Inflammatory macrophage treated with lipopolysaccharide for 4 hours (primary cell): ENCODE measurements at regions not wholly inside any gene's neighbourhood (a gene's known extent, or its start where the extent isn't known, plus 50 kb on each side); places are given as distances from the start of the nearest gene placed in this dataset.

Experiments
- DNase-seq: peaks from one replicate; pipeline ENCODE4 v3.0.0-alpha.2; 2020

DNA sequence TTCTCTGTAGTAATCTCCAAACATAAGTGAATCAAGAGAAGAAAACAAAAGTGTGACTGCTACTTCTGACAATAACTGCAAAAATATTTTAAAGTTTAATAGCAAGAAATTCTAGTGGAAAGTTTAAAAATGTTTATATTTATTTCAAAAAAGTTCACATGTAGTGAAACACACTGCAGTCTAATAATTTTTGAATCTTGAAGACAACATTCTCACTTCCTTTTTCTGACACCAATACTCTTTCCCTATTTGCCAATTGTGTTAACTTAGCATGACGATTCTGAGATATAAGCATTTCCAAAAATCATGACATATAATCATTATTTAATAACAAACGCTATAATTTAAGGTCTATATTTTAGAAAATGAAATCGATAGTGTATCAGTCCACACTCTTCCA lies 429.1 kb upstream of the PKDCC start:
- DNase-seq = peak; percentile 2

DNA sequence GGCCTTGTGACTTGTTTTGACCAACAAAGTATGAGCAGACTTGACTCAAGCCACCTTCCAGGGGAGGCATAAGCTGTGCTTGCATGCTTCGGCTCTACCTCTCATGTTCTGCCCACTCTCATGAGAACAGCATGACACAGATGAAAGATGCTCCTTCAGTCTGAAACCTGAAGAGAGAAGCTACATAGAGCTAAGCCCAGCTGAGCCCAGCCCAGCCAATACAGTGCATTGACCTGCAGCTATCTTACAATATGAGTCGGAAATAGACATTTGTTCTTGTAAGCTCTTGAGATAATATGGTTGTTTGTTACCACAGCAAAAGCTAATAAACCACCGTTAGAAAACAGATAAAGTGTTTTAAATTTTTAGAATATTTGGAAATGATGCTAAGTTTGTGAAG lies 426.7 kb upstream of the PKDCC start:
- DNase-seq = no peak

DNA sequence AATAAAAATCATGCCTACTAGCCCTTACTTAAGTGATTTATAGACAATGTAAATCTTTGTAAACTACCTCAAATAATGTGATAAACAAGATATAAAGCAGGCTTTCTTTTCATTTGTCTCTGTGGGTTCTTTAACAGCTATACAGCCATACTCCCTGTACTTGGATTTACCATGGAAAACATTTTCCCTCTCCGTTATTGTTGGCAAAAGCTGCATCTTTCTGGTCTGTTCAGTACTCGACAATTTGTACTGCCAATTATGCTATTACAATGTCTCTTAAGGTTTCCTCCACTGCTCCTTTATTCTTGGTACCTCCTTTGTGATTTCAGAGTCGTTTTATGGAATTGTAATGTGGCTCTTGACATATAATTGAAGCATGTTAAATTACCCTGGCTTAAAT lies 426.3 kb upstream of the PKDCC start:
- no peak for DNase-seq

DNA sequence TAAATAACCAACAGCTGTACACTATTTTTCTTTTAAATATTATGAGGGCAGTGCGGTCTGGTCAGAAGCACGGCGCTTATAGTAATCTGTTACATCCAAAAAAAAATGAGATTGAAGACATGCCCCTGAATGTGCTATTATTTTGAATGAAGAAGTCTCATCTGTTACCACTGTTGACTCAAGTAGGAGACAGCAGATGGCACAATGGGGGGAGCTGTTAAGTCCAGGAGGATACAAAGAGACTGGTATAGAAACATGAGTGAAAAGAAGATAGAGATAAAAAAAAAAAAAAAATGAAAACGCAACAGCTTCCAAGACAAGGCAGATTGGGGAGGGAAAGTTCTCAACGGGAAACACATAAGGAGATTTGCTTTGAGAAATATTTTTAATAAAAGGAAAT lies 425.5 kb upstream of the PKDCC start:
- DNase-seq = no peak

DNA sequence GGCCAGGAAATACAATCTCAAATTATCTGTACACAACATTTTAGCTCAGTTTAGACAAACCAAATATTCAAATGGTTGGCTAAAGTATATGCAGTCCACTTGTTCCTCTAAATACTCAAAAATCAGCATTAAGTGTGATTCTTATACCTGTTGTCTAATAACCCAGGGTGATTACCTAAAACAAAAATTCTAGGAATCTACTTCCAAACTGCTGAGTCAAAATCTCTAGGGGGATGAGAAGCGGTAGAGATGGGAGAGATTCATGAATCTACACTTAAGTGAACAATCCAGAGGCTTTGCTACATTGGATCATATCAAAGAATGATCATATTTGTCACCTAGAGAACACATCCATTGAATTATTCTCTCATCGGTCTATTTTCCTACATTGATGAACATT lies 420.9 kb upstream of the PKDCC start:
- no peak for DNase-seq

DNA sequence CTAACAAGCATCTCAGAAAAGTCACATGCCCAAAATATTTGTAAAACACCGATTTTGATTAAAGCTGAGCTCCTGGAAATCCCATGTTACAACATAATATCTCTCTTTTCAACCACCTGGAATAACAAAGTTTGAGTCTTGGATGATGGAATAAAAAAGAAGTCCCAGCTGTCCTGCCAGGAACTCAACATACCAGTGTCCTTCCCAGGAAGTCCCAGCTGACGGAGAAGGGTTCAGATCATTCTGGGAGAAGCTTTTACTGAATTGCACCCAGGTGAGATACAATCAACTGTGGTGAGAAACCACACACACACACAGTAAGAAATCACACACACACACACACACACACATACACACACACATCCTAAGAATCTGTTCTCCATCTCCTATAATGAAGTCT lies 413.1 kb upstream of the PKDCC start:
- no peak for DNase-seq

DNA sequence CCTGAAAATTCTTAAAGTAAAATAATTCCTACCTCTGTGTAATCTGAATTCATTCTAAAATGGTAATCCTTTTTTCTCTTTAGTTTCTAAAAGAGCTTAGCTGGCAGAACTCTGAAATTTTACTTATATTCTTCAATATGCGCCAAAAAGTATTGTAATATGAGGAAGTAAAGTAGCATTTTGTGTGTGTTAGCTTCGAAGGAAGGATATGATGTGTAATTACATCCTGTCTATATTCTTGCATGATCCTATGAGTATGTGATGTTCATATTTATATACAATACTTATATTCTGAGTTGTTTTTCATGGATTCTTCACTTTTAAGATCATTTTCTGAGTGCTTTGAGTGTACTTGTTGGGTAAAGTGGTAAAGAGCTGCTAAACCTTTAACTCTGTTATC lies 402.9 kb upstream of the PKDCC start:
- no peak for DNase-seq

DNA sequence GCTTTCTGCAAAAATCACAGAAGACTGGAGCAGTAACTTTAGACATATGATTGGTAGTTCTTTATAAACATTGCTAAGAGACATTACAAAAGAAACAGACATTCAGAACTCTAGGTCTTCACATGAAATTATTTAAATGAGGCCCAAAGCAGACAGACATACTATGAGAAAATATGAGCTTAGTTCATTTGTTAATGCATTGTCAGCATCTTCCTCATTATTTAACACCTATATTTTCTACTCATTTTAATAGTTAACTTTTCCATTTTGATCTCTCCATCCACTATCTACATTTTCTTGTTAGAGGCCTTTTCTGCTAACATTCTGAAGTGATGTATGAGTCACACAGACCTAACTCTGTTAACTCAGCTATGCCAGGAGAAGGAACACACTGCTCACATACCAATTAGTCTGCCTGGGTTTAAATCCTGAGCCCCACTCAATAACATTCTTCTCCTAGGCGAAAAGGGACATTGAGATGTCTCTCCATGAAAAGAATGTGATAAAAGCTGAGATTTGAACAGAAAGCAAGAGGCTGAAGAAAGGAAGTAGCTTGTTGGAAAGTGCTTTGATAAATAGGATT lies 400.3 kb upstream of the PKDCC start:
- no peak for DNase-seq

DNA sequence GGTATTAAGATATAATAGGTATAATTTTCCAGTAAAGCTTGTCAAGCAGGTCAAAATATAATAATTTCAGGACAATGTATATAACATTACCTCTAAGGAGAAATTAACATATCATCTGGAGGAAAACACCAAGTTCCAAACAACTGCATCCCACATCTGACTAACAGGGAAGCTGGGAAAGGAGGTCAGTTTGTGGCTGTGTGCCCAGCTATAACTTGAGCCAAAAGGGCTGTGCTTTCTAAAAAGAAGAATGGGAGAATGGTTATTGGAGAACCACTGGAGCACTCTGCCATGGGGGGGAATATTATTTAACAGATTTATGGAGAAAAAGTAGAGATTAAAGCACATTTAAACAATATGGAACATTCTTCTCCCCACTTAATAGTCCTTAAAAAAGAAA lies 390.6 kb upstream of the PKDCC start:
- DNase-seq = no peak

DNA sequence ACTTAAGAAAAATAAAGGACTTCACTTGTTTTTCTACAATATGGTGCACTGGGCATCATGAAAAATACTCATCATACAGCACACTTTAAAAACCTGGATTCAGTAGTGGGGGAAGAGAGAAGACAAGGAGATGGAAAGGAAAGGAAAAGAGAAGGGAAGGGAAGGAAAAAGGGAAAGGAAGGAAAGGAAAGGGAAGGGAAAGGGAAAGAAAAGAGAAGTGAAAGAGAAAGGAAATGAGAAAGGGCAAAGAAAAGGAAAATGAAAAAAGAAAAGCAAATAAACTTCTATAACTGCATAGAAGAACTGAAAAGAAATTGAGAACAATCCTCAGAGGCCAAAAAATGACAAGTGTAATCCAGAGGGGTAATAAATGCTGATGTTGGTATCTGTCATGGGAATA lies 388.1 kb upstream of the PKDCC start:
- no peak for DNase-seq

DNA sequence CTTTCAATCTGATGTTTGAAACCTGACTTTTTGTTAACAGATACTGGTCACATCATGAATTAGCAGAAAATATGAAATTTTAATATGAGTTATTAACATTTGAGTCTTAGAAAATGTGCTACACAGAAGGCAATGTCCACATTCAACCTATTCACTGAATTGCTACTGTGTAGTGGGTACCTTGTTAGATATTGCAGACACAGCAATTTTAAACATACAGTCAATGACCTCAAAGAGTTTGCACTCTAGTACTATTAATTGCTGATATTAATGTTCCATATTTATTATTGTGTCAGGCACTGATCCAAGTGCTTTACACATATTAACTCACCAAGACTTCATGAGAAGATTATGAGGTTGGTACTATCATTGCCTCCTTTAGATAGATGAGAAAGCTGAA lies 385.4 kb upstream of the PKDCC start:
- no peak for DNase-seq

DNA sequence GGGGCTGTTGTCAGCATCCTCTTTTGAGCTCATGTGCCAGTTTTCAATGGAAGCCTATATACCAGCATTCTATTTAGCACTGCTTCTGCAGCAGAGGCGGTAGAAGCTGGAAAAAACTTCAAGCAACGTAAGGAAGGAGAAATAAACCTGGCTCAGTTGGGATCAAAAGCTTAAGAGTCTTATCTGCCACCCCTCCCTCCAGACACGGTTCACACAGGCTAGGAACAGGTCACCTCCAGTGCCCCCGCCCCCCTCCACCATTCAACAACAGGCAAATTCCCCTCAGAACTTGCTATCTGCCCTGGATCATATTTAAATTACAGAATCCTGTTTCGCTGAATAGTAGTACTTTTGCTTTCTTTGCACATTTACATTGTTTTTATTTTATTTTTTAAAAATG lies 384.8 kb upstream of the PKDCC start:
- no peak for DNase-seq

DNA sequence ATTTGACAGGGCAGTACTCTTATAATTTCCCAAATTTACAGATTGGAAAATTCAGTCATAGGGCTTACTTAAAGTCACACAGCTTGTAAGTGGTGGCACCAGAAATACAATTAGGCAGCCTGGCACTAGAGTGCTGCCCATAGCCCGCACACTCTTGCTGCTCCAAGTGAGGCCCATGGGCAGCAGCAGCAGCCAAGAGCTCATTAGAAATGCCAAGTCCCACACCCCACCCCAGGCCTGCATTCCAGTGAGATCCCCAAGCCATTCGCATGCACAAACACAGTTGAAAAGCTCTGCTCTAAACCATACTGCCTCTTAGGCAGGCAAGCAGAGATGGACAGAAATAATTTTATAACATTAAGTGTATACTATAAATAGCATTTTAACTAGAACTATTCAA lies 379.3 kb upstream of the PKDCC start:
- DNase-seq = no peak

DNA sequence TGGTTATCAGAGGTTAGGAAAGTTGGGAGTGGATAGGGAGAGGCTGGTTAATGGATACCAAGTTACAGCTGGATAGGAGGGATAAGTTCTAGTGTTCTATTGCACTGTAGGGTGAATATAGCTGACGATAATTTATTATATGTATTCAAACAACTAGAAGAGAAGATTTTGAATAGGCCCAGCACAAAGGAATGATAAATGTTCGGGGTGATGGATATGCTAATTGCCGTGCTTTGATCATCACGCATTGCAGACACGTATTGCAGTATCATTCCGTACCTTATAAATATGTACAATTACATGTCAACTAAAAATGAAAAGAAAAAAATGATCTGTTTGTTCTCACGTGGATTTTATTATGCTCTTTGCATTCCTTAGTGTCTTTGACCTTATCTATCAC lies 369.2 kb upstream of the PKDCC start:
- no peak for DNase-seq

DNA sequence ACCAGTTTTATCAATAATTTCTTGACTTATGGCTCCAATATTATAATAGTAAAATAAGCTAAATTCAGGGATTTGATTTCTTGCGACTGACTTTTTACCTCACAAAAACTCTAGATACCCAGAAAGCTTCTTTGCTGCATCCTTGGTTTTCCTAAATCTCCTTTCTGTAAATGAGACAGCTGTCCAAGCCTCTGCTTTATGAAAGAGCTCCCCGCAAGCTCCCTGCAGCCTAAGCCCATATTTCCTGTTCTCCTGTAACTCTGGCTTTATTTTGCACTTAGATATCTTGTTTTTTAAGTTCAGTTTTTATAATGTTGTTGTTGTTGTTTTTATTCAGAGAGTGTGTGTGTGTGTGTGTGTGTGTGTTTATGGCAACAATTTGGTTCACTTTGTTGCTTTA lies 361.7 kb upstream of the PKDCC start:
- no peak for DNase-seq

DNA sequence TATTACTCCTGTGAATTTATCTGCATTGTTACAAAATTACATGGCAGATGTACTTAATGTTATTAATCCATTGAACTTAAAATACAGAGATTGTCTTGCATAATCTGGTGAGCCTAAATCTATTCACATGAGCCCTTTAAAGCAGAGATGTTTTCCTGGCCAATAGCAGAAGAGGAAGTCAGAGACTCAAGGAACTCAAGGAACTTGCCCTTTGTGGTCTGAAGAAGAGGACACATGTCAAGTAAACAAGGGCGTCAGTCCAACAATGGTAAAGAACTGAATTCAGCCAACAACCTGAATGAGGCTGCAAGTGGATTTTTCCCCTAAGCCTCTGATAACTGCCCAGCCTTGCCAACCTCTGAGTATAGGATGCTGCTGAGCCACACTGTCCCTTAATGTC lies 356.3 kb upstream of the PKDCC start:
- peak; percentile 25 for DNase-seq

DNA sequence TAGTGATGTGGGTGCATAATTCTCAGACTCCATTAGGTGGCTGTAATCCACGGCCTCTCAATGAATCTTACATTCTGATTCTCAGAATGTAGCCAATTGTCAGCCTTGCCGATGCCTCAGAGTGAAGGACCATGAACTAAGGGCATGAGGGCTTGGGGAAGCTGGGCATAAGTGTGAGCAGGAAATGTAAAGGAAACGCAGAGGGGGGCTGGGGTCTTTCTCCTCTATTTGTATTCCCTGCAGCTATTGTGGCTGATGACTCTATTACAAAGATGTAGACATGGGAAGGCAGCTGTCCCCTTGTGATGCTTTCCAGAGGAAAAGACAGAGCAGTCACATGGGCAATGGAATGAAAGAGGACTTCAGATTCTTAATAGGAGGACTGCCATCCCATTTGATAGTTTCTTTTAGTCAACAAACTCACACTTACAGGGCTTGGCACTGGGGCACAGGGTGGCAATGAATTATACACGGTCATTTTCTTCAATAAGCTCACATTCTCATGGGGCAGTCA lies 353.2 kb upstream of the PKDCC start:
- no peak for DNase-seq

DNA sequence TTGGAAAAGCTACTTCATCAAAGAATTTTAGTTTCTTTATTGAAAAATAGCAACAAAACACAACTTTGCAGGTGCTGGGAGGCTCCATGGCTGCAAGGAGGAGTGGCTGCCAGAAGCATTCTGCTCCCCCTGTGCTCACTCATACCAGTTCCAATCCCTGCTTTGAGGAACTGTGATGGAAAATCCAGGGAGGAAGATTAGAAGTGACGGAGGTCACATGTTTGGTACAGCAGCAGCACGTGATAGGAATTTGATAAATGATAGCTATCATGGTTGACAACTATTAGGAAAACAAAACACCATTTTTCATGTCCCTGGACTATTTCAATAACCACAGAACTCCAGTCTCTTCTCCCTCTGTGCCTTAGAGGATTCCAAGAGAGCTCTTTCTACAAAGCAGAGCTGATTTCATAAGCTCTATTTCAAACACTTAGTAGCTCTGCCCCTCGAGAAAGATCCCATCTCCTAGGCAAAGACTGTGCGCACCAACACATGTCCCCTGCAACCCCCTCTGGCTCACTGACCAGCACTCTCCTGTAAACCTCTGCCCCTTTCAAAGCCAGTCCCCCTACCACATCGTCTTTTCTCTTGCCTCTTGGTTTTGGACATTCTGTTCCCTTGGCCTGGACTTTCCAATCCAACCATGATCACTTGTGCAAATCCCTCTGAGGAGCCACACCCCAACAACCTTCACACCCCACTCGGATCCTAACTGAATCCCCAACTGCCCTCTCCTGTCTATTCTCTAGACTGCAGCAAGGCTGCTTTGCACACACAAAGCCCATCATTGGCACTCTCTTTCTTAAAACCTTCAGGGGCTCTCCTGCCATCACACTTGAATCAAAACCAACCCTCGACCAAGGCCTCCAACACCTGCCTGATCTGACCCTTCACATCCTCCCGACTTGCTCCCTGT lies 352.4 kb upstream of the PKDCC start:
- DNase-seq = no peak

DNA sequence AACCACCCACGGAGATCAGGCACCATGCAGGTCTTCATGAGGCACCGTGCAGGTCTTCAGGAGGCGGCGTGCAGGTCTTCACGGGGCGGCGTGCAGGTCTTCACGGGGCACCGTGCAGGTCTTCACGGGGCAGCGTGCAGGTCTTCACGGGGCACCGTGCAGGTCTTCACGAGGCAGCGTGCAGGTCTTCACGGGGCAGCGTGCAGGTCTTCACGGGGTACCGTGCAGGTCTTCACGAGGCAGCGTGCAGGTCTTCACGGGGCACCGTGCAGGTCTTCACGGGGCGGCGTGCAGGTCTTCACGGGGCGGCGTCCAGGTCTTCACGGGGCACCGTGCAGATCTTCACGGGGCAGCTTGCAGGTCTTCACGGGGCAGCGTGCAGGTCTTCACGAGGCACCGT lies 350.4 kb upstream of the PKDCC start:
- no peak for DNase-seq

DNA sequence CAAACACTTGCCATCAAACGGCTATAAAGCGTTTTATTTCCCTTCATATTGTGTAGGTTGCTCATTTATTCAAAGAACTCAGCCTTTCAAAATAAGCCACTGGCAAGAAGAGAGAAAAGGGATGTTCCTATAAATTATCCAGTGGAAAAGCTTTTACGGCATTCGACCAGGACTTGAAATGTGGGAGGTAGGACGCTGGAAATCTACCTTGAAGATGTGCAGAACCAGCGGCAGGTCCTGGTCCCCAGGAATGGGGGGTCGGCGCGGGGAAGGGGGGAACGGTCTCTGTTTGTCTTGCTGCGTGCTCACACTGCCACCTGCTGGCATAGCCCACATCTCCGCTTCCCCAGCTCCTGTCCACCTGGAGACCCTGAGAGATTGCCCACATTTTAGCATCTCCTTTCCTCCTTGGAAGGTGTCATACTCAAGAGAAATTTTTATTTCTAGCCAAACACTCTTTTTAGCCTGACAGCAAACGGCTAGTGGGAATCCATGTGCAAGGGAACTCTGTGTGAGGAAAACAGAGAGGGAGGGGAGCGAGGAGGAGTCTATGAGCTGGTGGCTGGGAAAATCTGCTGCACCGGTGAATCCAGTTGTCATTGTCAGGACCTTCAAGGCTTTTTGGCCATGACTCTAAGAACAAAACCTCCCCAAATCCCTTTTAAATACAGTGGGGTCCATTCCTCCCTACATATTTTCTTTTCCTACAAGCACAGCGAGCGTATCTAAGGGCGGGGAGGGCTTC lies 349.0 kb upstream of the PKDCC start:
- DNase-seq = peak; percentile 5

DNA sequence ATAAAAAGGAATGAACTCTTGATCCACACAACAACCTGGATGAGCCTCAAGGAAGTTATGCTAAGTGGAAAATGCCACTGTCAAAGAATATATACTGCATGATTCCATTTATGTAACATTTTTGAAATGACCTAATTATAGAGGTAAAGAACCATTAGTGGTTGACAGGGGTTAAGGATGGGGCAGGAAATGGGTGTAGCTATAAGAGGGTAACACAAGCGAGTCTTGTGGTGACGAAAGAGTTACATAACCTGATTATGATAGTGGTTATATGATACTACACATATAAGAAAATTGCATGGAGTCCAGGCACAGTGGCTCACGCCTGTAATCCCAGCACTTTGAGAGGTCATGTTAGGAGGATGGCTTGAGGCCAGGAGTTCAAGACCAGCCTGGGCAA lies 346.6 kb upstream of the PKDCC start:
- peak; percentile 6 for DNase-seq

DNA sequence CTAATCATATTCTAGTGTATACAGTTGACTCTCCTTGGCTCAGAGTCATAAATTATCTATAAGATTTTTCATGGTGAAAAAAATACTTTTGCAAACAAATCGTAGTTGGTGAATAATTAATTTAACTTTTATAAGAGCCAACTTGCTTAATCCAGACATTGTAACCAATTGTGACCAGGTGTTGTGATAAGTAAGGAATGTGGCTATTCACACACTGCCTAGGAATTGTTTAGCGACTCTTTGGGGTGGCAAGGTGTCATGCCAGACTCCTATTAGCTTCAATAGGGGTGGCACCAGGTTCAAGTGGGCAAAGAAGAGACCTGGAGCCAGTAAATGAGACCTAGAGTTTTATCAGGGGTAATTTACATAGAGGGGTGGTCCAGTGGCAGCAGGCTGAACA lies 344.7 kb upstream of the PKDCC start:
- no peak for DNase-seq

DNA sequence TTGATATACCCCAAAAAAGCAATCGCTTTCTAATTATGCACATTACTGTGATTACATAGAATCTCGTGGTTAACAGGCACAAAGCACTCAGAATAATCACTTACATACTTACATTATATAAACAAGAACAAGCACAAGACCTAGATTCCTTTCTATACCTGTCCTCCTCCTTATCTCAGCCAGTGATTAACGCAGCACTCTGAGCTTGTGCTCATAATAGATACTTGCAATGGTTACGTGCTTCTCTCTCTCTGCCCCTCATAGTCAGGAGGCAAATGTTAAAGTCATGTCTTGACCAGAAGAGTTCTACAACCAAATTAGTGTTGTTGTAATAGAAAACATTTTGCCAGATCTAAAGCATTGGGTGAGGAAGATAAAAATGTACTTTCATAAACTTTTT lies 342.2 kb upstream of the PKDCC start:
- no peak for DNase-seq

DNA sequence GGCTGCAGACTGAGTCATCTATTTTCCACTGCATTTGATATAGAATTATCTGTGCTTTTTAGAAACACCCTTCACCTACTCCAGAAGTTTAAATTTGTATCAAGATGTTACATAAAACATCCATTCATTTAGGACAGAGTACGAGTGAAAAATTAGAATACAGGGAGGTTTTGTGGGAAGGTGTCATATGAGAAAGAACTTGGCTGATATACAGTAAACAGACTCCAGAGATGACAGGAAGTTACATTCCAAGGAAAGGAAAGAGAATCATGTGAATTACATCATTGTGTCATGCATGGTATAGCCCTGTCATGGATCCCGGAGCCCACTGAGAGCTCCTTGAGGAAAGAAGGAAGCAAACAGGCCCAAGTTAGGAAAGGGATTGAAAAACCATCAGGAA lies 341.5 kb upstream of the PKDCC start:
- DNase-seq = no peak
